ENCODE measurements at regions not wholly inside any gene's neighbourhood (a gene's known extent, or its start where the extent isn't known, plus 50 kb on each side); places are given as distances from the start of the nearest gene placed in this dataset.

- no peak for TF ChIP-seq POLR2A (IDR thresholded peaks at IDR 0.05)
- TF ChIP-seq CTCF (IDR thresholded peaks at IDR 0.05) = no peak
Observed at GRCh38 chr4:14384824-14385223, 617.5 kb upstream of the CPEB2 start.

Measured in adrenal gland (tissue), 5 donors.